Right atrium auricular region (tissue), 2 donors: ENCODE measurements at regions not wholly inside any gene's neighbourhood (a gene's known extent, or its start where the extent isn't known, plus 50 kb on each side); places are given as distances from the start of the nearest gene placed in this dataset.

Source experiments
- DNase-seq: peaks from one replicate; pipeline ENCODE4 v3.0.0-alpha.2; 2019; ENCODE audit warnings: low spot score
- H3K27ac ChIP-seq, 2 donors: fragments of 200-600 bp; sonication (generic); 1 replicate in 1 of 2; 2 replicates in 1 of 2; pipeline ENCODE4 v1.5.1; 2016 to 2019
- H3K27me3 ChIP-seq, 2 donors: fragments of 200-600 bp; sonication (generic); one replicate each; pipeline versions ENCODE4 v1.5.1 to v1.6.0; 2017 to 2019
- H3K36me3 ChIP-seq: fragments of 200-600 bp; sonication (generic); one replicate; pipeline ENCODE4 v1.5.1; 2016
- H3K4me1 ChIP-seq, 2 donors: fragments of 200-600 bp; sonication (generic); one replicate each; pipeline versions ENCODE4 v1.5.1 to v1.6.0; 2017 to 2019
- H3K4me3 ChIP-seq, 2 donors: fragments of 200-600 bp; sonication (generic); 1 replicate in 1 of 2; 2 replicates in 1 of 2; pipeline ENCODE4 v1.5.1; 2017 to 2019; ENCODE audit warnings: mild to moderate bottlenecking in 1 of 2, moderate library complexity in 1 of 2
- H3K9me3 ChIP-seq, 2 donors: fragments of 200-600 bp; sonication (generic); one replicate each; pipeline ENCODE4 v1.5.1; 2019
- CTCF ChIP-seq, 2 donors: fragments of 200-600 bp; sonication (generic); IDR thresholded peaks; one replicate each; pipeline ENCODE4 v1.5.1; 2019; ENCODE audit warnings: antibody characterized with exemption in 2 of 2

- DNase-seq: no peak
- Histone ChIP-seq H3K4me3 (no peak overlapping the region), H3K27ac (no peak overlapping the region), H3K36me3 (no peaks in the 10 kb centered on the region), H3K4me1 (no peaks in the 10 kb centered on the region), H3K27me3 (no peaks in the 10 kb centered on the region), H3K9me3 (no peaks in the 10 kb centered on the region)
- TF ChIP-seq CTCF (IDR thresholded peaks at IDR 0.05): no peak
These were observed 502.6 kb downstream of the ADRA2A start for GRCh38 chr10:111579473-111579872.

GRCh38 chr10:111590703-111591102 is 513.9 kb downstream of the ADRA2A start:
- H3K4me1 ChIP-seq: no peaks in the 10 kb centered on the region
- H3K27me3 ChIP-seq: no peaks in the 10 kb centered on the region
- H3K36me3 ChIP-seq: no peaks in the 10 kb centered on the region
- DNase-seq: no peak
- no peaks in the 10 kb centered on the region for H3K9me3 ChIP-seq
- no peak for TF ChIP-seq CTCF (IDR thresholded peaks at IDR 0.05)
- H3K27ac ChIP-seq: no peak overlapping the region
- H3K4me3 ChIP-seq: no peak overlapping the region

- no peak for TF ChIP-seq CTCF (IDR thresholded peaks at IDR 0.05)
These were observed 516.7 kb downstream of the ADRA2A start for GRCh38 chr10:111593578-111593977.

GRCh38 chr10:111595173-111595572 is 518.3 kb downstream of the ADRA2A start:
- no peak overlapping the region for H3K27ac ChIP-seq
- H3K36me3 ChIP-seq: no peaks in the 10 kb centered on the region
- H3K9me3 ChIP-seq: no peaks in the 10 kb centered on the region
- no peak overlapping the region for H3K4me3 ChIP-seq
- H3K4me1 ChIP-seq: no peaks in the 10 kb centered on the region
- no peak for TF ChIP-seq CTCF (IDR thresholded peaks at IDR 0.05)
- no peaks in the 10 kb centered on the region for H3K27me3 ChIP-seq
- no peak for DNase-seq

More at GRCh38 chr10:111593578-111593977, 516.7 kb downstream of the ADRA2A start:
- no peak overlapping the region for H3K4me3 ChIP-seq
- DNase-seq: no peak
- H3K36me3 ChIP-seq: no peaks in the 10 kb centered on the region
- no peaks in the 10 kb centered on the region for H3K9me3 ChIP-seq
- H3K27ac ChIP-seq: no peak overlapping the region
- H3K4me1 ChIP-seq: no peaks in the 10 kb centered on the region
- no peaks in the 10 kb centered on the region for H3K27me3 ChIP-seq

- H3K4me3 ChIP-seq: no peak overlapping the region
- TF ChIP-seq CTCF (IDR thresholded peaks at IDR 0.05): peak; percentile 70 to 77
- H3K27ac ChIP-seq: no peak overlapping the region
- H3K9me3 ChIP-seq: no peaks in the 10 kb centered on the region
- H3K4me1 ChIP-seq: no peaks in the 10 kb centered on the region
- no peaks in the 10 kb centered on the region for H3K27me3 ChIP-seq
- peak; percentile 67 for DNase-seq
- H3K36me3 ChIP-seq: no peaks in the 10 kb centered on the region
These were observed 521.7 kb downstream of the ADRA2A start for GRCh38 chr10:111598433-111599059.

GRCh38 chr10:111599943-111600342 is 523.1 kb downstream of the ADRA2A start:
- Histone ChIP-seq H3K4me1 (no peaks in the 10 kb centered on the region), H3K27me3 (no peaks in the 10 kb centered on the region), H3K27ac (no peak overlapping the region), H3K4me3 (no peak overlapping the region), H3K9me3 (no peaks in the 10 kb centered on the region), H3K36me3 (no peaks in the 10 kb centered on the region)
- DNase-seq: no peak
- TF ChIP-seq CTCF (IDR thresholded peaks at IDR 0.05): no peak
